GM12872 (cell line): ENCODE measurements at regions not wholly inside any gene's neighbourhood (a gene's known extent, or its start where the extent isn't known, plus 50 kb on each side); places are given as distances from the start of the nearest gene placed in this dataset.

ENCODE experiments used
- CTCF ChIP-seq: IDR thresholded peaks from 3 replicates; pipeline ENCODE4 v1.5.1; 2011; ENCODE audit warnings: low read depth, mild to moderate bottlenecking, low read length, moderate library complexity; ENCODE audit not compliant: insufficient read depth

DNA sequence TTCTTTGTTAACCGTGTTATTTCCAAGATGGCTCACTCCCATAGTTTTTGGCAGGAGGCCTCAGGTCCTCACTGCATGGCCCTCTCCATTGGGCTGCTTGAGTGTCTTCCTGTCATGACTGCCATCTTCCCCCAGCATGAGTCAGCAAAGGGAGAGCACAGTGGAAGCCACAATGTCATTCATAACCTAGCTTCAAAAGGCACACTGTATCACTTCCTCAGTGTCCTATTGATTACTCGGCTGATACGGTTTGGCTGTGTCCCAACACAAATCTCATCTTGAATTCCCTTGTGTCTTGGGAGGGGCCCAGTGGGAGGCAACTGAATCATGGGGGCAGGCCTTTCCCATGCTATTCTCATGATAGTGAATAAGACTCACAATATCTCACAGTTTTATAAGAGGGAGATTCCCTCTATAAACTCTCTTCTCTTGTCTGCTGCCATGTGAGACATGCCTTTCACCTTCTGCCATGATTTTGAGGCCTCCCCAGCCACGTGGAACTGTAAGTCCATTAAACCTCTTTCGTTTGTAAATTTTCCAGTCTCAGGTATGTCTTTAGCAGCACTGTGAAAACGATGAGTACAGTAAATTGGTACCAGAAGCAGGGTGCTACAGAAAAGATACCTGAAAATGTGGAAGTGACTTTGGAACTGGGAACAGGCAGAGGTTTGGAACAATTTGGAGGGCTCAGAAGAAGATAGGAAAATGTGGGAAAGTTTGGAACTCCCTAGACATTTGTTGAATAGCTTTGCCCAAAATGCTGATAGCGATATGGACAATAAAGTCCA, 106.5 kb downstream of the PRLHR start:
- TF ChIP-seq CTCF, result no peak

DNA sequence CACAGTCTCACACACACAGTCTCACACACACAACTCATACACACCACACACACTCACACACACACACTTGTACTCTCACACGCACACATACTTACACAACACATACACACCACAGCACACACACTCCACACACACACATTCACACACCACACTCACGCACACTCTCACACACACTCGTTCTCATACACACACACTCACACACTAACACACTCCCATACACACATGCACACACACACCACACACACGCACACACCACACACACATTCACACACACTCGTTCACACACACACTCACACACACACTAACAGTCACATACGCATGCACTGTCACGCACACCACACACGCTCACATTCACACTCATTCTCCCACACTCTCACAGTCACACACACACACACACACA, 109.8 kb downstream of the PRLHR start:
- TF ChIP-seq CTCF, result no peak

- TF ChIP-seq CTCF, result no peak
Observed at GRCh38 chr10:118484152-118484871, 111.1 kb downstream of the PRLHR start.

- 0 out of 3 replicates have a peak, but pooled peaks have one; percentile 29 for TF ChIP-seq CTCF
Observed at GRCh38 chr10:118483496-118483895, 112.0 kb downstream of the PRLHR start.

- no peak for TF ChIP-seq CTCF
Observed at GRCh38 chr10:118482393-118483331, 112.8 kb downstream of the PRLHR start.

GRCh38 chr10:118481871-118482270, 113.6 kb downstream of the PRLHR start:
- no peak for TF ChIP-seq CTCF

GRCh38 chr10:118475214-118475613, 120.2 kb downstream of the PRLHR start:
- no peak for TF ChIP-seq CTCF
